H9 (cell line): ENCODE measurements at regions not wholly inside any gene's neighbourhood (a gene's known extent, or its start where the extent isn't known, plus 50 kb on each side); places are given as distances from the start of the nearest gene placed in this dataset.

Experiments used
- DNase-seq: peaks from one replicate; pipeline ENCODE4 v3.0.0-alpha.2; 2017
- H2AFZ ChIP-seq: one replicate; pipeline ENCODE4 v1.6.1; 2013; ENCODE audit warnings: mild to moderate bottlenecking, low read length, control low read depth, moderate library complexity
- H2AK5ac ChIP-seq: 2 replicates; pipeline ENCODE4 v1.6.1; 2013; ENCODE audit warnings: low read length, control low read depth, mixed read lengths; ENCODE audit not compliant: insufficient read length
- H2BK120ac ChIP-seq: one replicate; pipeline ENCODE4 v1.6.1; 2013; ENCODE audit warnings: low read depth, mild to moderate bottlenecking, low read length, control low read depth, inconsistent platforms; ENCODE audit not compliant: poor library complexity, severe bottlenecking
- H2BK12ac ChIP-seq: 2 replicates; pipeline ENCODE4 v1.6.1; 2013; ENCODE audit warnings: low read length, control low read depth, mixed read lengths, low read depth; ENCODE audit not compliant: insufficient read length
- H2BK15ac ChIP-seq: 2 replicates; pipeline ENCODE4 v1.6.1; 2013; ENCODE audit warnings: low read depth, low read length, control low read depth
- H2BK20ac ChIP-seq: one replicate; pipeline ENCODE4 v1.6.1; 2013; ENCODE audit warnings: low read depth, mild to moderate bottlenecking, low read length, control low read depth, inconsistent platforms; ENCODE audit not compliant: poor library complexity, severe bottlenecking
- H2BK5ac ChIP-seq: 2 replicates; pipeline ENCODE4 v1.6.1; 2013; ENCODE audit warnings: low read length, control low read depth, mixed read lengths; ENCODE audit not compliant: insufficient read length
- H3K14ac ChIP-seq: 2 replicates; pipeline ENCODE4 v1.6.1; 2013; ENCODE audit warnings: low read length, control low read depth; ENCODE audit not compliant: insufficient read depth
- H3K18ac ChIP-seq: 2 replicates; pipeline ENCODE4 v1.6.1; 2013; ENCODE audit warnings: low read depth, mild to moderate bottlenecking, mixed read lengths, low read length, control low read depth; ENCODE audit not compliant: insufficient read length
- H3K23ac ChIP-seq: 2 replicates; pipeline ENCODE4 v1.6.1; 2013; ENCODE audit warnings: low read length, control low read depth, mixed read lengths, low read depth; ENCODE audit not compliant: insufficient read length
- H3K23me2 ChIP-seq: 2 replicates; pipeline ENCODE4 v1.6.1; 2013; ENCODE audit warnings: low read depth, mild to moderate bottlenecking, mixed read lengths, low read length, control low read depth; ENCODE audit not compliant: insufficient read length, poor library complexity, severe bottlenecking
- H3K27ac ChIP-seq: 2 replicates; pipeline ENCODE4 v1.5.1; 2013; ENCODE audit warnings: low read length, control low read depth, mixed read lengths, low read depth; ENCODE audit not compliant: insufficient read length
- H3K27me3 ChIP-seq: 2 replicates; pipeline ENCODE4 v1.6.1; 2013; ENCODE audit warnings: low read length, control low read depth, inconsistent platforms; ENCODE audit not compliant: insufficient read depth
- H3K4ac ChIP-seq: 2 replicates; pipeline ENCODE4 v1.6.1; 2013; ENCODE audit warnings: low read depth, mild to moderate bottlenecking, control low read depth, inconsistent platforms, low read length, moderate library complexity
- H3K4me1 ChIP-seq: 2 replicates; pipeline ENCODE4 v1.6.1; 2013; ENCODE audit warnings: low read length, control low read depth, inconsistent platforms; ENCODE audit not compliant: insufficient read depth
- H3K4me2 ChIP-seq: 2 replicates; pipeline ENCODE4 v1.6.1; 2013; ENCODE audit warnings: low read length, control low read depth, mixed read lengths; ENCODE audit not compliant: insufficient read length, insufficient read depth
- H3K56ac ChIP-seq: 2 replicates; pipeline ENCODE4 v1.6.1; 2013; ENCODE audit warnings: low read depth, mild to moderate bottlenecking, mixed read lengths, low read length, control low read depth; ENCODE audit not compliant: insufficient read length
- H3K79me1 ChIP-seq: 2 replicates; pipeline ENCODE4 v1.6.1; 2013; ENCODE audit warnings: low read depth, mild to moderate bottlenecking, moderate library complexity, low read length, control low read depth, inconsistent platforms; ENCODE audit not compliant: insufficient read depth, poor library complexity, severe bottlenecking
- H3K79me2 ChIP-seq: 2 replicates; pipeline ENCODE4 v1.6.1; 2013; ENCODE audit warnings: low read length, control low read depth, inconsistent platforms; ENCODE audit not compliant: insufficient read depth
- H3K9ac ChIP-seq: 2 replicates; pipeline ENCODE4 v1.6.1; 2013; ENCODE audit warnings: low read length, control low read depth, mixed read lengths; ENCODE audit not compliant: insufficient read length; ENCODE audit errors: extremely low read depth
- H3K9me3 ChIP-seq: one replicate; pipeline ENCODE4 v1.6.1; 2013; ENCODE audit warnings: low read depth, low read length, inconsistent platforms; ENCODE audit not compliant: control insufficient read depth
- H3T11ph ChIP-seq: one replicate; pipeline ENCODE4 v1.6.1; 2013; ENCODE audit warnings: mild to moderate bottlenecking, low read length, control low read depth, inconsistent platforms
- H4K20me1 ChIP-seq: one replicate; pipeline ENCODE4 v1.6.1; 2013; ENCODE audit not compliant: control insufficient read depth, insufficient read length, insufficient read depth
- H4K5ac ChIP-seq: 2 replicates; pipeline ENCODE4 v1.6.1; 2013; ENCODE audit warnings: low read depth, mild to moderate bottlenecking, mixed read lengths, low read length, control low read depth; ENCODE audit not compliant: insufficient read length
- H4K8ac ChIP-seq: replicated peaks from 2 replicates; pipeline ENCODE4 v1.6.1; 2013; ENCODE audit warnings: low read length, control low read depth, mixed read lengths, low read depth; ENCODE audit not compliant: insufficient read length
- H4K91ac ChIP-seq: 2 replicates; pipeline ENCODE4 v1.6.1; 2013; ENCODE audit warnings: low read depth, mild to moderate bottlenecking, moderate library complexity, mixed read lengths, low read length, control low read depth; ENCODE audit not compliant: insufficient read length
- H3K27ac Mint-ChIP-seq, 3 experiments: 2 replicates in 2 of 3; 3 replicates in 1 of 3; pipeline ENCODE4 v1.8.0; 2020 to 2021; ENCODE audit warnings: mixed read lengths in 3 of 3, mild to moderate bottlenecking in 1 of 3, moderate library complexity in 1 of 3
- H3K27me3 Mint-ChIP-seq: 2 replicates; pipeline ENCODE4 v1.8.0; 2021; ENCODE audit warnings: low read depth, mild to moderate bottlenecking, moderate library complexity, mixed read lengths
- H3K36me3 Mint-ChIP-seq, 3 experiments: 2 replicates in 2 of 3; 3 replicates in 1 of 3; pipeline ENCODE4 v1.8.0; 2020 to 2021; ENCODE audit warnings: low read depth in 3 of 3, mixed read lengths in 3 of 3; ENCODE audit not compliant: insufficient read depth in 1 of 3
- H3K4me1 Mint-ChIP-seq, 2 experiments: 2 replicates each; pipeline ENCODE4 v1.8.0; 2020; ENCODE audit warnings: mixed read lengths in 2 of 2
- H3K4me3 Mint-ChIP-seq, 2 experiments: 2 replicates in 1 of 2; 3 replicates in 1 of 2; pipeline ENCODE4 v1.8.0; 2020 to 2021; ENCODE audit warnings: mild to moderate bottlenecking in 2 of 2, mixed read lengths in 2 of 2, moderate library complexity in 1 of 2
- H3K9me3 Mint-ChIP-seq, 2 experiments: 2 replicates in 1 of 2; 3 replicates in 1 of 2; pipeline ENCODE4 v1.8.0; 2020; ENCODE audit warnings: mild to moderate bottlenecking in 2 of 2, mixed read lengths in 2 of 2, moderate library complexity in 1 of 2
- CTCF ChIP-seq: fragments of 200-600 bp; sonication (generic); conservative IDR thresholded peaks from 3 replicates; pipeline ENCODE4 v1.8.0; 2021; ENCODE audit warnings: antibody characterized with exemption, mild to moderate bottlenecking
- WGBS: extraction: QIAGEN DNeasy Blood & Tissue Kit; methylation state at CpG from one replicate; pipeline ENCODE4 v1.1.7; 2013; ENCODE audit warnings: missing lambda C conversion rate, low lambda C conversion rate, mixed read lengths; ENCODE audit not compliant: insufficient read length; ENCODE audit errors: extremely low coverage; 5-methylcytosine and 5-hydroxymethylcytosine counted together

GRCh38 chr9:759983-760736 is 81.3 kb upstream of the DMRT1 start:
- TF ChIP-seq CTCF, result no peak
- Histone ChIP-seq H2BK120ac (no peak overlapping the region), H3K4ac (no peak overlapping the region), H3K79me2 (no peaks in the 10 kb centered on the region), H3K18ac (no peak overlapping the region), H3K9ac (no peak overlapping the region), H2AK5ac (no peak overlapping the region), H2BK15ac (no peak overlapping the region), H3K23ac (no peak overlapping the region), H4K5ac (no peak overlapping the region), H3K4me2 (no peak overlapping the region), H3K9me3 (no peaks in the 10 kb centered on the region), H3K79me1 (no peaks in the 10 kb centered on the region), H4K91ac (no peak overlapping the region), H2BK5ac (no peak overlapping the region), H3T11ph (no peak overlapping the region), H3K56ac (no peak overlapping the region), H3K4me1 (no peaks in the 10 kb centered on the region), H2BK20ac (no peak overlapping the region), H4K8ac (no peak overlapping the region), H2BK12ac (no peak overlapping the region), H4K20me1 (no peaks in the 10 kb centered on the region), H3K27ac (no peak overlapping the region), H3K23me2 (no peaks in the 10 kb centered on the region), H2AFZ (no peak overlapping the region), H3K14ac (no peak overlapping the region), H3K27me3 (no peaks in the 10 kb centered on the region)
- Mint-ChIP-seq H3K4me1 (peaks cover 15 to 16% of the 10 kb centered on the region in 2 experiments), H3K4me3 (no peak overlapping the region), H3K27me3 (peaks cover 5% of the 10 kb centered on the region), H3K27ac (peak overlapping the region in 1 of 3 experiments; percentile 54; a peak in 1 of 7 replicates), H3K36me3 (no peaks in the 10 kb centered on the region), H3K9me3 (peaks cover 0 to 3% of the 10 kb centered on the region in 2 experiments; a peak in 4 of 5 replicates)
- no peak for DNase-seq
- no CpG with 5 or more reads among the region's 10 CpGs for WGBS
